WTC11 (cell line): ENCODE measurements at regions not wholly inside any gene's neighbourhood (a gene's known extent, or its start where the extent isn't known, plus 50 kb on each side); places are given as distances from the start of the nearest gene placed in this dataset.

Experiments used
- JUN ChIP-seq: sonication (generic); formaldehyde crosslinking; IDR thresholded peaks from 2 replicates; pipeline ENCODE4 v1.8.0; 2023; ENCODE audit warnings: mild to moderate bottlenecking, missing genetic modification reagents
- KAT7 ChIP-seq: sonication (generic); formaldehyde crosslinking; IDR thresholded peaks from 2 replicates; pipeline ENCODE4 v1.8.1; 2023; ENCODE audit warnings: missing genetic modification reagents, mild to moderate bottlenecking, borderline replicate concordance
- NFE2L1 ChIP-seq: sonication (generic); formaldehyde crosslinking; IDR thresholded peaks from 2 replicates; pipeline ENCODE4 v1.8.1; 2023; ENCODE audit warnings: missing genetic modification reagents
- TF ChIP-seq, protein P1 (sequence below): fragments of 200-600 bp; IDR thresholded peaks from 2 replicates; pipeline ENCODE4 v1.8.0; 2022; ENCODE audit warnings: antibody characterized with exemption
- TF ChIP-seq, protein P2 (sequence below): fragments of 250-450 bp; sonication (Bioruptor Pico); IDR thresholded peaks from 2 replicates; pipeline ENCODE4 v1.9.0; 2021; ENCODE audit warnings: moderate library complexity, mild to moderate bottlenecking, inconsistent platforms, borderline replicate concordance
- TF ChIP-seq, protein P3 (sequence below): fragments of 250-450 bp; sonication (Bioruptor Pico); IDR thresholded peaks from 2 replicates; pipeline ENCODE4 v1.8.0; 2021; ENCODE audit warnings: mild to moderate bottlenecking
- TF ChIP-seq, protein P4 (sequence below): sonication (generic); formaldehyde crosslinking; IDR thresholded peaks from 2 replicates; pipeline ENCODE4 v1.8.0; 2022; ENCODE audit warnings: mild to moderate bottlenecking, missing genetic modification reagents

DNA sequence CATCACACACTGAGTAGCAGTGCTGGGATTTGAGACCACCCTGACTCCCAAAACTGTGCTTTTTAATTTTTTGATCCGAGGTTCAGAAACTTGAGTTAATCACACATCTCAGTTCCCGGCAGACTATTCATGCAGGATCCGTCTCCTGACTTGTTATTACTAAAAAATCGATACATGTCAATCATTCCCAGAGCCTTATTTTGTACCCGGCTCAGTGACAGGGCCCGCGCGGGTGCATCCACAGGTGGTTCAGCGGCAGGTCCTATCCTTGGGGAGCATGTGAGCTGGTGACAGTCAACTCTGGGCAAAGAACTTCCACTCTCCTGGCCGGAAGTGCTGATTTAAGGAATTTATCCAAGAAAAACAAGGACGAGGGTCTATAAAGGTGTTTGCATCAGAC, 95.9 kb upstream of the MVB12B start:
- TF ChIP-seq, protein P1, sequence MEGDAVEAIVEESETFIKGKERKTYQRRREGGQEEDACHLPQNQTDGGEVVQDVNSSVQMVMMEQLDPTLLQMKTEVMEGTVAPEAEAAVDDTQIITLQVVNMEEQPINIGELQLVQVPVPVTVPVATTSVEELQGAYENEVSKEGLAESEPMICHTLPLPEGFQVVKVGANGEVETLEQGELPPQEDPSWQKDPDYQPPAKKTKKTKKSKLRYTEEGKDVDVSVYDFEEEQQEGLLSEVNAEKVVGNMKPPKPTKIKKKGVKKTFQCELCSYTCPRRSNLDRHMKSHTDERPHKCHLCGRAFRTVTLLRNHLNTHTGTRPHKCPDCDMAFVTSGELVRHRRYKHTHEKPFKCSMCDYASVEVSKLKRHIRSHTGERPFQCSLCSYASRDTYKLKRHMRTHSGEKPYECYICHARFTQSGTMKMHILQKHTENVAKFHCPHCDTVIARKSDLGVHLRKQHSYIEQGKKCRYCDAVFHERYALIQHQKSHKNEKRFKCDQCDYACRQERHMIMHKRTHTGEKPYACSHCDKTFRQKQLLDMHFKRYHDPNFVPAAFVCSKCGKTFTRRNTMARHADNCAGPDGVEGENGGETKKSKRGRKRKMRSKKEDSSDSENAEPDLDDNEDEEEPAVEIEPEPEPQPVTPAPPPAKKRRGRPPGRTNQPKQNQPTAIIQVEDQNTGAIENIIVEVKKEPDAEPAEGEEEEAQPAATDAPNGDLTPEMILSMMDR = no peak
- TF ChIP-seq, protein P2, sequence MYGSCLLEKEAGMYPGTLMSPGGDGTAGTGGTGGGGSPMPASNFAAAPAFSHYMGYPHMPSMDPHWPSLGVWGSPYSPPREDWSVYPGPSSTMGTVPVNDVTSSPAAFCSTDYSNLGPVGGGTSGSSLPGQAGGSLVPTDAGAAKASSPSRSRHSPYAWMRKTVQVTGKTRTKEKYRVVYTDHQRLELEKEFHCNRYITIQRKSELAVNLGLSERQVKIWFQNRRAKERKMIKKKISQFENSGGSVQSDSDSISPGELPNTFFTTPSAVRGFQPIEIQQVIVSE = no peak
- TF ChIP-seq KAT7 (CRISPR knock-in tag) (no peak), JUN (no peak), NFE2L1 (CRISPR knock-in tag) (no peak)
- TF ChIP-seq, protein P3, sequence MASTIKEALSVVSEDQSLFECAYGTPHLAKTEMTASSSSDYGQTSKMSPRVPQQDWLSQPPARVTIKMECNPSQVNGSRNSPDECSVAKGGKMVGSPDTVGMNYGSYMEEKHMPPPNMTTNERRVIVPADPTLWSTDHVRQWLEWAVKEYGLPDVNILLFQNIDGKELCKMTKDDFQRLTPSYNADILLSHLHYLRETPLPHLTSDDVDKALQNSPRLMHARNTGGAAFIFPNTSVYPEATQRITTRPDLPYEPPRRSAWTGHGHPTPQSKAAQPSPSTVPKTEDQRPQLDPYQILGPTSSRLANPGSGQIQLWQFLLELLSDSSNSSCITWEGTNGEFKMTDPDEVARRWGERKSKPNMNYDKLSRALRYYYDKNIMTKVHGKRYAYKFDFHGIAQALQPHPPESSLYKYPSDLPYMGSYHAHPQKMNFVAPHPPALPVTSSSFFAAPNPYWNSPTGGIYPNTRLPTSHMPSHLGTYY (CRISPR knock-in tag) = no peak
- TF ChIP-seq, protein P4, sequence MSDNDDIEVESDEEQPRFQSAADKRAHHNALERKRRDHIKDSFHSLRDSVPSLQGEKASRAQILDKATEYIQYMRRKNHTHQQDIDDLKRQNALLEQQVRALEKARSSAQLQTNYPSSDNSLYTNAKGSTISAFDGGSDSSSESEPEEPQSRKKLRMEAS (CRISPR knock-in tag) = no peak
